NCI-H748 treated with DMSO at 0.1 percent for 48 hours (cell line): ENCODE measurements at regions not wholly inside any gene's neighbourhood (a gene's known extent, or its start where the extent isn't known, plus 50 kb on each side); places are given as distances from the start of the nearest gene placed in this dataset.

Source experiments
- DNase-seq: peaks from one replicate; lab custom pipeline; 2025; lab: John Stamatoyannopoulos, UW

DNA sequence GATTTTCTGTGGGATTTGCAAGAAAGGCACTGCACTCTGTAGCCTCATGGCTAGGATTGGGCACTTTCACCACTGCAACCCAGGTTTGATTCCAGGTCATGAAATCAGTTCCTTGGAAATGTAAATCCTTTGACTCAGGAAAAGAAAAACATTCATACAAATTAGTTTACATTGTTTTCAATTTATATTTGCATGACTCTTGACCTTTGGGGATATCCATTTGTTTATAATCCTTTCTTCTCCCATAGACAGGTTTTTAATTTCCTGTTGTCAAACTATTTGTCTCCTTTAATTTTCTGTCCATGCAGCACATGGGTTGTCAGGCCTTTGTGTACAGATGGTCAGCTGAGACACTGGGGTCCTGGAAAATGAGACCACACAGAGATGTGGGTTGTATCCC is 801.5 kb downstream of the NR2F1-AS1 start:
- no peak for DNase-seq

DNA sequence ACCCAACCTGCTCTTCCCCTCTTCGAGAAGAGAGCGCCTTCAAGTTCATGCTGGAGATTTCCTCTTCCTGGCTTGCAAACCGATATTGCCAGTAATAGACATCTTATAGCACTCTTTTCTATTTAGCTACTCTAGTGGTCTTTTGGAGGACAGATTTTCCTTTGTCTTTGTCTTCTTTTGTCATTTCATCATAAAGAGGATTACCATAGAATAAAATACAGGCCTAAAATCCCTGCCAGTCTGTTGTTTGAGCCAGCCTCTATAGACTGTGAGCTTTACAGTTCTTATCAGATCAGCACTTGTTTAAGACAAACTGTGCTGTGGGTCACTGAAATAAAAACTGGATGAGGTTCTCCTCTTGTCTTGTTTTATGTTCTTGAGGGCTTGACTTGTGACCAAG is 802.8 kb downstream of the NR2F1-AS1 start:
- no peak for DNase-seq

DNA sequence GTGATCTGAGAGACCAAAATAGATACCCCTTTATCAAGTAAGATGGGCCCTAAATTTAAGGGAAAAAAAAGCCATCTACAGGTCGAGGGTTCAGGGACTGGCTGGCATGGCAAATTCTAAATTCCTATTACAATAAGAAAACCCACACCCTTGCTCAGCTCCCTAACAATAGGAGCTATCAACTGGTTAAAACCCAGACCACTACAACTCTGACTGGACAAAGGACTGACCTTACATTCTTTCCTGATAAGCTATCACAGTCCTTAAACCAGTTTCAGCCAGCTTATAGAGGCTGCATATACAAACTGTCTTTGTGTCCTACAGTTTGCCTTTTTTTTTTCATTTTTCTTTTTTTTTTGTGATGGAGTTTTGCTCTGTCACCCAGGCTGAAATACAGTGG is 803.6 kb downstream of the NR2F1-AS1 start:
- no peak for DNase-seq

DNA sequence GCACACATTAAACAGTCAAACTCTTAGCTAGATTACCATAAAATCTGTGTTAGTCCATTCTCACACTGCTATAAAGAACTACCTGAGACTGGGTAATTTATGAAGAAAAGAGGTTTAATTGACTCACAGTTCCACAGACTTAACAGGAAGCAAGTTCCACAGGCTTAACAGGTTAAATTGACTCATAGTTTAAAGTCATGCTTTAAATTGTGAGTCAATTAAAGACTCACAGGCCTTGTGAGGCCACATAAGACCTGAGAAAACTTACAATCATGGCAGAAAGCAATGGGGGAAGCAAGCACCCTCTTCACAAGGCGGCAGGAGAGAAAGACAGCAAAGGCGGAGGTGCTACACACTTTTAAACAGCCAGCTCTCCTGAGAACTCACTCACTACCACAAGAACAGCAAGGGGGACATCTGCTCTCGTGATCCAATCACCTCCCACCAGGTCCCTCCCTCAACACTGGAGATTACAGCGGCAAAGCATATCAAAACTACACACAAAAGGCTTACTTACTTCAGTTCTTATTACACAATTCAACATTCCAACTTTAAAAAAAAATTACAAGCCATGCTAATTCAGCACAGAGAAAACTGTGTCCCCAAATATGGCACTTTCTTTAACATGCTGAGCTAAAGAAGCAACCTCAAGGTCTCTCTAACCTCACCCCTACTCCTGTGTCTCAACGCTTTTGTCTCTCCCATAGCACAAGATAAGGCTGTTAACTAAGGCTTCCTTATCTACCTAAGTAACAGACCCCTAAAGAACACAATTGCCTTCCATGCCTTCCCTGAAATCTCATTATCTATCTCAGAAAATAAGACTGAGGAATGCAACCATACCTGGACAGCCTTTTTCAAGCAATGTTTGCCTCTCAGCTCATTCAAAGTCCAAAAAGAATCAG is 805.1 kb downstream of the NR2F1-AS1 start:
- DNase-seq = no peak

DNA sequence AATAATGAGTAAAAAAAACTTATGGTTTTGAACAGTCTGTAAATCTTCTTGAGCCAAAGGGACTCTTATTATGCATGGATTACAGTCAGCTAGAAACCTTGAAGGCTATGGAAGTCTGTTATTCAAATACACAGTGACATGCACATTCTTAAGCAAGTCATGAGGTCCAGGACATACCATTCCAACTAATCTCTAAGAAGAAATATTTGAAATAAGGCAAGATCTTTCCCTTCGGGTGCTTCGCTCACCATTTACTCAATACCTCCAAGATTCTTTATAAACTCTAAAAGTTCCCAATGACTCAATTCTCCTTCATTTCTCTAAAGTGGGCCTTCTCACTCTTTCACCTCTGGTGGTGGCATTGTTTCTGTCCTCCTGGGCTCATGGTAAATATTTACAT is 811.0 kb downstream of the NR2F1-AS1 start:
- no peak for DNase-seq

DNA sequence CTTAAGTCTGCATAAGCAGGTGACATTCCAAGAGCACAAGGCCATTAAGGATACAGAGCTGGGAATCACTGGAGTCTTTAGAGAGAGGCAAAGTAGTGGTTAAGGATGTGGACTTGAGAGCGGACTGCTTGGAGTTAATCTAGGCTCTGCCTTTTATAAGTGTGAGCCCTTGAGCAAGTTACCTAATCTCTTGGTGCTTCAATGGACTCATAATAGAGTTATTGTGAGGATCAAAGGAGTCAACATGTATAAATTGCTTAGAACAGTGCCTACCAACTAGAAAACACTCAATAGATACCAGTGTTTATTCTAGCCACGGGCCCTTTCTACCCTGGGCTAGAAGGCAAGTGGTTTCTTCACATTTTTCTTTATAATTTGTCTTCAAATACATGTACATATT is 819.4 kb downstream of the NR2F1-AS1 start:
- DNase-seq = no peak

DNA sequence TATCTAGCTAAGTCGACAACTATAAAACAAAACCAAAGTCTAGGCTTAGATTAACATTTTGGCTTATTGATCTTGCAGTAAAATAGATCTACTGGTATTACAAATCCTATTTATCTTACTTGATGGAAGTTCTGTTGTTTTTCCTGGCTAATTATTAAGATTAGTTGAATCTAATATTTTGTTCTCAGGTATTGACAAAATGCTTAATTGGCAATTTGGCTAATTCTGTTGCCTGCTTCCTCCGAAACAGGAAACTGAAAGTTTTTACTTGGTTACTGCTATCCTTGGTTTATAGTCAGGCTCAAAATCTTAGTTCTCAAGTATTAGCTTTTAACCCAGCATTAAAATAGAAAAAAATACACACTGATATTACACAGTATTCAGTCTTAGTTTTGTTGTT is 820.5 kb downstream of the NR2F1-AS1 start:
- no peak for DNase-seq

DNA sequence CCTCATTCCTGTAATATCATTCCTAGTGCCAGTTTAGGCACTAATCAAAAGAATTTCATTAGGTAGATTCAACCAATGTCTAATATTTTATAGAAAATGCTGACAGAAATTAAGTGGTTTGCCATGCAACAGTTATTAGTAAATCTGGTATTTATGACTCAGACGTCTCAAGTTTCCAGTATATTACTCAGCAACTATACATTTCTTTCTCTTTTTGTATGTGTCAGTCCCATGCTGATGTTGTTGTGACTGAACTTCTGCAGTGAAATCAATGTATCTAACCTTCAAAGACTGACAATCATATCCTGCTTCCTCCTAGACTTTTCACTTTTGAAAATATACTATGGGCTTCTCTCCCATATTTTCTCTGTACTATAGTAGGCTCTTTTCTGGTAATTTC is 822.5 kb downstream of the NR2F1-AS1 start:
- no peak for DNase-seq

DNA sequence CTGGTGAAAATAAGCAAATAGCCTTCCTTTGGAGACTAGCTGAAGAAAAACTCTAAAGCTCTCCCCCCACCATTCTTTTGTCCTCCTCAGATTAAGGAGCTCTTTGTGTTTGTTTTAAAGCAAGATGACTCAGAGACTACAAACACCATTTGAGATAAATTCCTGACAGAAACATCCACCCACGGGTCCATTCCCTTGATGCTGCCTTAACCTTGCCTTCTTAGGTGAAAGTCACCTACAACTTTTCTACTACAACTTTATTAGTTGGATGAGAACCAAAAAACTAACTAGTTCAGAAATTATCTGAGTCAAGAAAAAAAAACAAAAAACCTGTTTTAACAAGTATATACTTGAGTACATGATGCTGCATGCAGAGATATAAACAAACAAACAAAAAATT is 831.1 kb downstream of the NR2F1-AS1 start:
- no peak for DNase-seq

DNA sequence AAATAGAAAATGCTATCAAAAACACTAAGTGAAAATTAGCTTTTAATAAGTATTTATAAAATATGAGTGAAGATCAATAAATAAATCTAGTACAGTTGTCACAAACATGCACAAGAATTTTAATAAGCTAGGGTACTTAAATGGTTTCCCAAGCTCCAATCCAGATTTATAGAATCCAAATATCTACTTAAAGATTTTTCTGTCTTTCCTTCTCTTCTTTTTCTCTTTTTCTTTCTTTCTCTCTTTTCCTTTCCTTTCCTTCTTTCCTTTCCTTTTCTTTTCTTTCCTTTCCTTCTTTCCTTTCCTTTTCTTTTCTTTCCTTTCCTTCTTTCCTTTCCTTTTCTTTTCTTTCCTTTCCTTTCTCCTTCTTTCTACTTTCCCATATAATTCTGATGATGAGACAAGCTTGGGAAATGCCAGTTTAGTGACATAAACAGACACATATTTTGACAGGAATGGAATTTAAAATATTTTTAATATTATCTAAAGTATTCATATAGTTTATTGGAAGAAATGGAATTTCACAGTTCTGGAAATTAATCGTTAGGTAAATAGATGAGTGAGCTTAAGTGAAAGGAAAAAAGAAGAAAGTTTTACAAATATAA is 832.8 kb downstream of the NR2F1-AS1 start:
- DNase-seq = no peak

DNA sequence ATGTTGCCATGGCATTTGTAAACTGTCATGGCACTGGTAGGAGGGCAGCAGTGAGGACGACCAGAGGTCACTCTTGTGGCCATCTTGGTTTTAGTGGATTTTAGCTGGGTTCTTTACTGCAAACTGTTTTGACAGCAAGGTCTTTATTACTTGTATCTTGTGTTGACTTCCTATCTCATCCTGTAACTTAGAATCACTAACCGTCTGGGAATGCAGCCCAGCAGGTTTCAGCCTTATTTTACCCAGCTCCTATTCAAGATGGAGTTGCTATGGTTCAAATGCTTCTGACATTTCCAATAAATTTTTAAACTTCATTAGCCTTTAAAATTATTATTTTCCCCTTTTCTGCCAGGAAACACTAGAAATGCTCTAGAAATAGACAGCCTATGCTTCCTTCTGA is 839.1 kb downstream of the NR2F1-AS1 start:
- DNase-seq = no peak

DNA sequence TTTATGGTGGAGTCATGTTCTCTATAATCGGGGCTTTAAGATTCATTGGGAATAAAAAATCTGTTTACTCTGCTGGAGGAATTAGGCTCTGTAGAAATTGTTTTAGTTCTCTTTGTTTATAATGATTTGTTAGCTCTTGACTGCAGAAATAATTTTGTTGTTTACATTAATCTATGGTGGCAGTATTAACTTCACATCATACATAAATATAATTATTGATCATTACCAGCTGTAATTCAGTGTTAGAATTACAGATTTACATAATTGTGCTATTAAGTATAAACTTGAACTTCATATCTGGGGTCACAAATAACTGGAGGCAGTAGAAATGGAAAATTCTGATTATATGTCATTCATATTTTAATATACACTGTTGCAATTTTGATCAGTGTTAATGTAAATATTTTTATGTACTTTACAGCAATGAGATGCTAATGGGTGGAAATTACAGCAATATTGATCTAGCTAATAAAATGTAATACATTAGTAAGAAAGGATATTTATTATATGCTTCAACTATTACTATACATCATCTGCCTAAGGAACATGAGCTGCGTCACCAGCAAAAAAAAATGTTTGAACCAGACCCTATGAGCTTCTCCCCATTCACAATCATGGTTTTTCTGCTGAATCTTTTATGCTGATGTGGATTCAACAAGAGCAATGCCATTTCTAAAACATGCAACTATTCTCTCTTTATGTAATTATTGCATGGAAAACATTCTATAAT is 846.6 kb downstream of the NR2F1-AS1 start:
- peak; percentile 9 for DNase-seq

DNA sequence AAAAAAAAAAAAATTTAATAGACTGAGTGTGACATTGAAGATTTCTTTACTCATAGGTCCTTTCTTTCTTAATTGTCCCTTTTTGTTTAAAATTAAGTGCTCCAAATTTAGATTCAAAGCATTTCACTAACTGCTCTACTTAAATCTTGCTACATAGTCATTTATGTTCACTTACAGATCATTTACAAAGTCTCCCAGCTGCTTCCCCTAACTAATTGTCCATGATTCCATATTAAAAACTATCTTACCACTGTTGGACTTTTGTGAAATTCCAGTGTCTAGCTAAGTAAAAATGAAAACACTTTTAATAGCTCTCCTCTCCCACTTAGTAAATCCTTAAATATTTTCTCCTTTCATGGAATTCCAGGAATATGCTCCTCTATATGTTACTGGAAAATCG is 850.5 kb downstream of the NR2F1-AS1 start:
- no peak for DNase-seq

DNA sequence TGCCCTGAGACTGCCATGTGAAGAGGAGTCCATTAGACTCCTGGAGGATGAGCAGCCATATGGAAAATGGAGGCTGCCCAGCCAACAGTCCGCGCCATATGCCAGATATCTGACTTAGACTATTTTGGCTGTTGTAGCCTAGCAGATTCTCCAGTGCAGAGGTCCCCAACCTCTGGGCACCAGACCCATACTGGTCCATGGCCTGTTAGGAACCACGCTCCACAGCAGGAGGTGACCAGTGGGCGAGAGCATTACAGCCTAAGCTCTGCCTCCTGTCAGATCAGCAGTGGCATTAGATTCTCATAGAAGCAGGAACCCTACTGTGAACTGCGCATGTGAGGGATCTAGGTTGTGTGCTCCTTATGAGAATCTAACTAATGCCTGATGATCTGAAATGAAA is 851.9 kb downstream of the NR2F1-AS1 start:
- DNase-seq = no peak

DNA sequence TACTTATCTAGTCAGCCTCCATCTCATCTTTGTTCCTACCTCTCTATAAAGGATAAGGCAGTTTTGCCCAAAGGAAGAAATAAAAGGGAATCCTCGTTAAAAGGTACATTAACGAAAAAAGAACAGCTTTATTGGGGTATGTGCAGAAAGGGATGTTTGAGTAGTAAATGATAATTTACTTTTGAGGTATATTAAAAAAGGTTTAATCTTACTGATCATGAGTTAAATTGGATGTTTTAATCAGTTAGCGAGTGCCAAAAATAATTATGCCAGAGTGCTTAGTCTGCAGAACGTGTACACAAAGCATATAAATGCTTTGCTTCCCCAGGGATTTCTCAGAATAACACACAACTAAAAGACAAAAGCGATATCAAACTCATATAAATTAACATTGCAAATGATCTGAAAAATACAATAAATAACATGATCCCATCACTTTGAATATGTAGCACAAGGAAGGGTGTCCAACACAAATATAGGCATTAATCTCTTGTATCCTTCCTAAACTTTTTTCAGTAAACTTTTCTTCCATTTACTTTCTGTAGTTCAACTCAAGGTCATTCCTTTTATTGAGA is 865.0 kb downstream of the NR2F1-AS1 start:
- DNase-seq = no peak

DNA sequence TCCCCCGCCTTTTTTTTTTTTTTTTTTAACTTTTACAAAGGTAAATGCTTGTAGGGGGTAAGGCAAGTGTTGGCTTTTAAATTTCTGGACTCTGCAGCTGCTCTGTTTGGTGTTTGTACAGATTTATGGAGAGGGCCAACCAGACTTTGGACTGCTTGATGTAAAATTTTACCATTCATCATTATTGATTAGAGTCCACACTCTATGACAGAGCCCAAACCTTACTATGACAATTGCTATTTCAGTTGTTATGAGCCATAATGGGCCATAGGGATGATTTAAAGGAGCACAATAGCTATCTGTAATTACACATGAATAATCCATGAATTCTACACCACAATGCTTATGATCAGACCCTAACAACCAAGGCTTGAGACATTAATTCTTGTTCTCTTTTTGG is 867.2 kb downstream of the NR2F1-AS1 start:
- DNase-seq = no peak

DNA sequence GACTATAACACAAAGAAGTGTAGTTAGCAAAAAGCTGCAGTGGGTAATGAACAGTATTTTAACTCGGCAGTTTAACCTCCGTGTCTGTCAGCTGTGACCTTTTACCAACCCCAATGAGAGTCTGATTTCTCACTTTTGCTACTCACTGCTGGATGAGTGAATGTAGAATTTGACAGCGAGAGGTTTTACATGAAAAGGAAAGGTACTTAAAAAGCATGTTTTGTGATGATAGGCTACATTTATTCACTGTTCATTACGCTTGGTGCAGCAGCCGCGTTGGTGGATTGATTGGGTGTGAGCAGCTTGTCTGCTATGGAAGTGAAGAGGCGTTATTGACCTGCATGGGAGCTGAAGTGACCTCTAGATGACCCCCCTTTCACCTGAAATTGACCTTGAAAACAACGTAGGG is 867.7 kb downstream of the NR2F1-AS1 start:
- DNase-seq = no peak

DNA sequence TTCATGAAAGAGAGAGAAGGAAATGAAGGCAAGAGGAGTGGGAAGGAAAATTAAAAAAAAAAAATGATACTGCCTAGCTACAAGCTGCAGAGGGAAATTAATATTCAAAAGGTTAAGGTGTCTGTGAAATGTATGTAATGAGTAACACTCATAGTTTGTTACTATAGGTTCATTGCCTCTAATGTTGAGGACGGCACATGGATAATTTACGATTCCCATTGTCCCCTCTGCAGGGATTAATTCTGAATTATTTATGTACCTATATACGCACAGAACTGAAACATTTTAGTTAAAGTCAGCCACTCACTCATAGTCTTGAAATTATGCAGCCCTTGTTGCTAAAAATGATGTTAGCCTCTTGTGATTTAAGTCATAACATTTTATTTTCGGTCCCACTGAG is 869.1 kb downstream of the NR2F1-AS1 start:
- DNase-seq = no peak

DNA sequence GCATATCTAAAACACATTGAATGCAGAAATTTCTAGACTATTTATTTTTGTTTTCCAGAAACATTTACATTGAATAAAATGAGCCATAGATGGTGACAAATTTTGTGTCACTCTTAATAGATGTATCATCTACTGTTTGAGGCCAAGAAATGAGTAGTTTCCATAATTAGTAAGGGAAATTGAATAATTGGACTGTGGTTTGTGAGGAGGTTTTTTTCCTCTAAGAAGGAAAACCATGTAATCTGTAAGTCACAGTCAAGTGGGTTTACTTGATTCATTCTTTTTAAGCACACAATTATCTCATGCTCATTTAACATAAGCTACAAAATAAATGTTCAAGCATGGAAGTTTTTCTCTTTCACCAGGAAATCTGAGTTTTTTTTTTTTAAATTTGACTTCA is 876.4 kb downstream of the NR2F1-AS1 start:
- no peak for DNase-seq

DNA sequence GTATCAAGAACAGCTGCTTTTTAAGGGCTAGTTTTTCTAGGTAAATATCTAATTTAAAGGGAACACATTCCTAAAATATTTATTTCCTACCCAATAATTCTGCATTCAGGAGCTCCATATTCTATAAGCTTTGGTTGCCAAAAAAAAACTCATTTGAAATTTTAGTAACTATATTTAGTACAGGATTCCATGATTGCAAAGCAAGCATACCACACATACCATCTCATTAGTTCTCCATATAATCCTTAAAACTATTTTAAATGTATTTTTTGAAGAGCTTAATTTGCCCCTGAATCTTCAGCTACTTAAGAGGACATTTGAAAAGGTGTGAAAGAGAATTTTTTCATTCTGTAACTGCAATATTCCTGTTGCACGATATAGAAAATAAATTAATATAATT is 877.0 kb downstream of the NR2F1-AS1 start:
- no peak for DNase-seq

DNA sequence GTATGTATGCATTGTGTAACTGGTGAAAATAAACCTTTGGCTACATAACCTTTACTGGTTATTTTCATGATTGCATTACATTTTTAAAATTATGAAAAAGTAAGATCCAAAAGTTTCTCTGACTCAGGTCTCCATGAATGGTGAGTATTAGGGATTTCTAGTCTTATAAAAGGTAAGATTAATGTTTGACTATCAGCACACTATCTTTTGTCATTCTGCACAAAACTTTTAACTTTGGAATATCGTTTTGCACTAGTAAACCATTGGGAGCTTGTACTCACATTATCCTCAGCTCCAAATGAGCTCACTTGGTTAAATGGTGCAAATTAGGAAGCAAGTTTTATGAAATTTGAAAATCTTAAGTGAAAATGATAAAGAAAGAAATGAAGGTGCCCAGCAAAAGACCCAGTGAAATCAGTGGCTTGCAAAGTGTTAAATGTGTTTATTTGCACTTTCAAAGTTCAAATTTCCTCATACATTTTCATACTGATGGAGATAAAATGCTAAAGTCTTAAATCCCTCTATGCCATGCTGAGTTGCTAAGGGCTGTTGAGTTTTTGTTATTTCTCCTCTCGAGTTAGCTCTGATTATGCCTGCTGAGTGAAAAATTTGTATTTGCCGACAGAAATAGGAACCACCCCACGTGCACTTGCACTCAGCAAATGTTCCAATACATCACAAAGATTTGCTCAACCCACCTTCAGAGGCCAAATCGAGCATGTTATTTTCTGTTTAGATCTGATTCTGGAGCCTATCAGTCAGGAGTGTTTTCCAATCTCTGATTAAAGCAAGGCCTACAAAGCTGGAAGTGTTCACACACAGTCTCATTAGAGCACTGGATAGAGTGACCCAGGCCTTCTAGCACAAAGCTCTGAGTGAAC is 885.7 kb downstream of the NR2F1-AS1 start:
- DNase-seq = no peak

DNA sequence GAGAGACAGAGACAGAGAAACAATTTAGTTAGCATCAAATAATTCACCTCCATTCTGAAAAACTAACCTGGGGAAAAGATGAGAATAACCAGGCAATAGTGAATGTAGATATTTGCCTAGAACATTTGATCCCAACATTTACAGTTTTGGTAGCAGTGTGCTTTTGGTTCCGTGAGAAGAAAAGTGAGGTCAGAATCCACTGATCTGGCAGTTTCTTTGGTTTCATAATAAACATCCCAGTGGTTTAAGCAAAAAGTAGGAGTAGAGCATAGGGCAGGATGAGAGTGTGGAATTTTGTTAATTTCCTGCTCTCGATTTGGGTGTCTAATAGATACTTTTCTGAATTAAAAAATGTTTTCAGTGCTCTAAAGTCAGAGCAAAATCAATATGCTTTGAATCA is 887.0 kb downstream of the NR2F1-AS1 start:
- DNase-seq = no peak
